SW 1271 (cell line): ENCODE measurements at regions not wholly inside any gene's neighbourhood (a gene's known extent, or its start where the extent isn't known, plus 50 kb on each side); places are given as distances from the start of the nearest gene placed in this dataset.

ENCODE experiments used
- DNase-seq, 2 experiments: peaks; one replicate each; lab custom pipeline; 2025; lab: John Stamatoyannopoulos, UW

DNA sequence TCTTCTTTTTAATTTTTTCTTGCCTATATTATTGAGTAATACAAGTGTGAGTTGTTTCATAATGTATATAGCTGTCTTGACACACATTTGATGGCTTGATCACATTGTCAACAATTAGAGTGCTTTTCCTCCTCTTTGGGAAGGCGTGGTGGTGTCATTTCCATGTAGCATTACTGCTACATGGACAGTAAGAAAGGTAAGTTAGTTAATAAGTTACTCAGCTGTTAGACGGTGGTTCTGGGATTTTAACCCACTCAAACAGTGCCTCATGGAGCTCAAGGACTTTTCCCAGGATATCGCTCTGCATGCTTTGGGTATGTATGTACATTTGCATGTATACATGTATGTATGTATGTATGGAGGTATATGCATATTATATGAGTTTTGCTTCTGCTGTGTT, 94.6 kb downstream of the HAPSTR1 start:
- no peak for DNase-seq

DNA sequence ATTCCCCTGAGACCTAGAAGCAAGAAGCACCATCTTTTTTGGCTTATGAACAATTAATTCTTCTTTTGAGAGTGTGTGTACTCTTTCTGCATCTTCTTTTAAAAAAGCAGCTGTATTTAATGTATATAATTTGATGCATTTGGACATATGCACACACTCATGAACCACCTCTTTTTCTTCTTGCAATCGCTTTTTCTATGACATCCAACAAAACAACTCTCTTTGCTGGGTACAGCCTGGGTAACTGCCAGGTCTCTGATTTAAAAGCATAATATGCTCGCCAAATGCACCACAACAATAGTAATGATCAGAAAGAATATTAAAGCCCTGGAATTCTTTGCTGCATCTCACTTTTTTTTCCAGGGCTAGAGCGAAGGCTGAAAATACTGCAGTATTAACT, 97.3 kb downstream of the HAPSTR1 start:
- DNase-seq, result no peak

DNA sequence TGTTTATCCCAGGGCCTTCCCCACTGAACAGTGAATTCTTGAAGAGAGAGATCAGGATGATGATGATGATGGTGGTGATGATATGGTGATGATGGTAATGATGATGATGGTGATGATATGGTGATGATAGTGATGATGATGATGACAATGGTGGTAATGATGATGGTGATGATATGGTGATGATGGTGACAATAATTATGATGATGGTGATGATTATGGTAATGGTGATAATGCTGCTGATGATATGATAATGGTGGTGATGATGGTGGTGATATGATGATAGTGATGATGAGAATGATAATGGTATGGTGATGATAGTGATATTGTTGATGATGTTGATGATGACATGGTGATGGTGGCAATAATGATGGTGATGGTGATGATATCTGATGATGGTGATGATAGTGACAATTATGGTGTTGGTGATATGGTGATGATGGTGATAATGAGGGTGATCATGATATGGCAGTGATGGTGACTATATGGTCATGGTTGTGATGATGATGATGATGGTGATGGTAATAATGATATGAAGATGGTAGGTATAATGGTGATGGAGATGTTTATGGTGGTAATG, 99.9 kb downstream of the HAPSTR1 start:
- no peak for DNase-seq

DNA sequence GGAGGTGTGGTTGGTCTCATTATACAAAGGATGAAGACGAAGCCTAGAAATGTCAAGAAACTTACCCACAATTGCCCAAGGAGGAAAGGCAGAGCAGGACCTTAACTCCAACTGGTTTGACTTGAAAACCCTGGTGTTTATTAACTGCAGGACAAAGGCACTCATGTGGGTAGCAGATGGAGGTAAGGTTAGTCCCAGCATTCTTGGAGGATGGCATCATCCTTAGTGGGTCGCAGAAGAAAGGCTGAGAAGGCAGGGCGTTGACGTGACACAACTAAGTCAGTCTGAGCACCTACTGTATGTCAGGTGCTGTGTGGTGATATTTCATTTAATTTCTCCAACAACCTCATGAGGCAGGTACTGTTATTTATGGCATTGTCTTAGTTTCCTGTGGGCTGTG, 101.3 kb downstream of the HAPSTR1 start:
- no peak for DNase-seq

DNA sequence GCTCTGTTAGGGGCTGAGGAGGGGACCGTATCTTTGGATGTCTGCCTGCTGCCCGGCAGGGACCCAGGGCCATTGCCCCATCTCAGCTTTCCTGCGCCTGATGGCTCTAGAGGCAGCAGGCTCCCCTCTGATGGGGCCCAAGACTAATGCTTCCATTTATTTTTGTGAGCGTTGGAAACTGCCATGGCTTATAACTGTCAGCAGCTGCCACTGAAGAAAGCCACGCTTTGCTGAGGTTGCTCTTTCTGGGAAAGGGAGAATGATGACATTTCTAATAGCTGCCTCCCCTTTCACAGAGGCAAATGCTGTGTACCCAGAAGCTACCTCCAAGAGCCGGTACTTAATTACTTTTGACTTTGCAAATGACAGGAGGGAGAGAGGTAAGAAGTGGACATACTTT, 103.8 kb downstream of the HAPSTR1 start:
- no peak for DNase-seq

DNA sequence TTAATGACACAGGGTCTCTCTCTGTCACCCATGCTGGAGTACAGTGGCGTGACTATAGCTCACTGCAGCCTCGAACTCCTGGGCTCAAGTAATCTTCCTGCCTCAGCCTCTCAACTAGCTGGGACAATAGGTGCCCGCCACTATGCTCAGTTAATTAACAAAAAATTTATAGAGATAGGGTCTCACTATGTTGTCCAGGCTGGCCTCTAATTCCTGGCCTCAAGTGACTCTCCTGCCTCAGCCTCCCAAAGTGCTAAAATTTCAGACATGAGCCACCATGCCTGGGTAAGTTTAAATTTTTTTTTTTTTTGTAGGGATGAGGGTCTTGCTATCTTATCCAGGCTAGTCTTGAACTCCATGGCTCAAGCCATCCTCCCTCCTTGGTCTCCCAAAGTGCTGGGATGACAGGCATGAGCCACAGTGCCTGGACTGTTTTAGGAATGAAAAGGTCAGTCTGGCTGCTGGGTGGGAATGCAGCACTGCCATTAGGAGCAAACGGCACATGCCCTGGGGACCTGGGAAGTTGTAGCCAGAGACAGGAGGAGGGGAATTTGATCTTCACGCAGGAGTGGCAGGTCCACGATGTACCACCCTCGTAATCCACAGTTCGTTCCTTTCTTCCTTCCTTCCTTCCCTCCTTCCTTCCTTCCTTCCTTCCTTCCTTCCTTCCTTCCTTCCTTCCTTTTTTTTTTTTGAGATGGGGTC, 106.7 kb downstream of the HAPSTR1 start:
- DNase-seq, result no peak

DNA sequence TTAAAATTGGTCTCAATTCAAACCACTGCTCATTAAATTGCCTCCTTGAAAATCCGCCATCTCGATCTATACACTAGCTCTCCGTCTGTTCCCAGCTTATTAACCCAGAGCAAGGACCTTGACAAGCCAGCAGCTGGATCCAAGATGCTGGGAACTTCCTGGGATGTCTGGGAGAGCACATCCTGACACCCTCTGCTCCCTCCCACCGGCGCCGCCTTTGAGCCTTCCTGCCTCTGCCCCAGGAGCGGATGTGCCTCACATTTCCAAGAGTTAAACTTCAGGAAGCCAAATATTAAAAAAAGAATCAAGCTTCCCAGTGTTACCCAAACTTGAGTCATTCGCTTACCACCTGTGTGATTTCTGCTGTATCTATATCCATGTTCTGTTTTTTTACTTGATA, 107.9 kb downstream of the HAPSTR1 start:
- no peak for DNase-seq

DNA sequence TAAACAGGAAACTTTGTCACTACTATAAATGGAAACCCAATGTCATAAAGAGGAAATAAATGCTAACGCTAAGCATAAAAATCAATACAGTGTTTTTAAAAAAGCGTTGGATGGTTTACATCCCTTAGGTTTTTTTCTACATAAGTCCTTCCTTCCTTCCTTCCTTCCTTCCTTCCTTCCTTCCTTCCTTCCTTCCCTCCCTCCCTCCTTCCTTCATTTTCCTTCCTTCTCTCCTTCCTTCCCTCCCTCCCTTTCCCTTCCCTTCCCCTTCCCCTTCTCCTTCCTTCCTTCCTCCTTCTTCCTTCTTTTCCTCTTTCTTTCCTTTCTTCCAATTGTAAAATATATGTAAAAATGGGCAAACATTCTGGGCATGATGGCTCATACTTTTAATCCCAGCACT, 108.3 kb downstream of the HAPSTR1 start:
- no peak for DNase-seq

DNA sequence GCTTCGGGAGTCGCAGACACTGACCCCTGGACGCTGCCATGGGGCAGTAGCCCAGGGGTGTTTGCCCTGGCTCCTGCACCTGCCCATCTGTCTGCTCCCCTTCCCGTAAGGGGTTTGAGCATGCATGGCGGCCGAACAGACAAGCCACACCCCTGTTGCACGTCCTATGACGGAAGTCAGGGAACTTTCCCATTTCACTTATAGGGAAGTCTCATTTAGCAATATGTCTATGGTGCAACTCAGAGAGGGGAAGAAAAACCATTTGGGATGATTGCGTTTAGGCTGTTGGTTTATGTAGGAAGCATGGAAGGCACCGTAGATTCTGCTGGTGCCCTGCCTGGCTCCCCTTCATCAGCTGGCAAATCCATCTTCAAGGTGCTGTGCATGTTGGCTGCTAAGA, 112.5 kb downstream of the HAPSTR1 start:
- DNase-seq, result no peak

DNA sequence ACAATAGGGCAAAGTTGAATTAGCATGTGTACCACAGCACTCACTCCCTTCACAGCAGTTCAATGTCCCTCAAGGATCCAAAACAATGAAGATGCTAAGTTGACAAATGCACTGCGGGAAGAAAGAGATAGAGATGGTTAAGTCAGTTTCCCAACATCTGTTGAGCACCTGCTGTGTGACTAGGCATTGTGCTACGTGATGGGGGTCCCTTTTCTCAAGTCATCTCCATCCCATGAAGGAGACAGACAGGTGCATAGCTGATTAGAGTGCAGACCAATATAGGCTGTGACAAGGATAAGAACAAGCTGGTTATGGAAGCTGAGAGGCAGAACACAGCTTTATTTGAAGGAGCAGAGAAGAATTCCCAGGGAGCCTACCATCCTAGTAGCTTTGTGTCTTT, 114.2 kb downstream of the HAPSTR1 start:
- no peak for DNase-seq

DNA sequence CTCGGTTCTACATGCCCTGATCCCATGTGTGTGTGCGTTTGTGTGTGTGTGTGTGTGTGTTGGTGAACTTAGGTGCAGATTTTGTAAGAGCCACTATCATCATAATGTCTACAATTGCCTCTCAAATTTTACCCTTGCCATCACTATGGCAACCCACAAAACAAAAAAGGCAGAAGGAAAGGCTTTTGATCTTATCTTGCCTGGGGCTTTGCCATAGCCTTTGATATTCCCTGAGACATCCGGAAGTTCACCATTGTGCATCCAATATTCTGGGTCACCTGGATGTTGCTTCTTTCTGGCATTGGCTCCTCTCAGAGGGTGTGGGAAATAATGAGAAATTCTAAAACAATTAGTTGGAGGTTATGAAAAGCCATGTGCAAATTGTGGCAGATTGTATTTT, 114.7 kb downstream of the HAPSTR1 start:
- DNase-seq, result no peak

DNA sequence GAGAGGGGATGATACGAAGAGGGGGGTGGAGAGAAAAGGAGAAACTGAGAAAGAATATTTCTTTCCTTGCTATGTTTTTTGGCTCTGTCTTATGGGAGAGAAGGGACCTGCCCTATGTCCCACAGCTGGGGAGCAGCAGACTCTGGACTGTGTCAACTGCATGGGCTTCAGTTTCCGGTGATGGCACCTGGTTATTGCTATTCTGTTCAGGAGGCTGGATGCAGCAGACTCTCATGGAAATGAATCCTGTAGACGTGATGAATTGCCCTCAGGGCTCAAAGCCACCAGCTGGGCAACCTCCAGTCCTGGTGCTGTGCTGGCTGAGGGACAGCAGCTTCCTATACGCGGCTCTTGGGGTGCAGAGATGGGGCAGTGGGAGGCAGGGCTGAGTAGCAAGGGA, 121.2 kb downstream of the HAPSTR1 start:
- no peak for DNase-seq

DNA sequence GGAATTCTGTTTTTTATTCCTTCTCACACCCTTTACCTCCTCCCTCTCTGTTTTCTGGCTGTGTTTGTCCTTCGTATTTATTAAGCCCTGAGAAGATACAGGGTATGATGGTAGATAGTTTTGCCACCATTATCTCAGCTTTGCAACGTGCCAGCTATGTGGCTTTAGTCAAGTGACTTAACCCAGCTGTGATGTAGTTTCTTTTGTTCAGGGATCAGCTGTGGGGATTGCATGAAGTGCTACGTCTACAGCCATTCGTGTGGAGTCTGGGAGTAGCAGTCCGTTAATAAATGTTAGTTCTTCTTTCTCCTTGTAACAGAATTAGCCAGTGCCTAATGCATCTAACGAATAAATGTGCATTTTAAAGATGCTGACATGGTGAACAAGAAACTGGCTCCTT, 128.4 kb downstream of the HAPSTR1 start:
- no peak for DNase-seq

DNA sequence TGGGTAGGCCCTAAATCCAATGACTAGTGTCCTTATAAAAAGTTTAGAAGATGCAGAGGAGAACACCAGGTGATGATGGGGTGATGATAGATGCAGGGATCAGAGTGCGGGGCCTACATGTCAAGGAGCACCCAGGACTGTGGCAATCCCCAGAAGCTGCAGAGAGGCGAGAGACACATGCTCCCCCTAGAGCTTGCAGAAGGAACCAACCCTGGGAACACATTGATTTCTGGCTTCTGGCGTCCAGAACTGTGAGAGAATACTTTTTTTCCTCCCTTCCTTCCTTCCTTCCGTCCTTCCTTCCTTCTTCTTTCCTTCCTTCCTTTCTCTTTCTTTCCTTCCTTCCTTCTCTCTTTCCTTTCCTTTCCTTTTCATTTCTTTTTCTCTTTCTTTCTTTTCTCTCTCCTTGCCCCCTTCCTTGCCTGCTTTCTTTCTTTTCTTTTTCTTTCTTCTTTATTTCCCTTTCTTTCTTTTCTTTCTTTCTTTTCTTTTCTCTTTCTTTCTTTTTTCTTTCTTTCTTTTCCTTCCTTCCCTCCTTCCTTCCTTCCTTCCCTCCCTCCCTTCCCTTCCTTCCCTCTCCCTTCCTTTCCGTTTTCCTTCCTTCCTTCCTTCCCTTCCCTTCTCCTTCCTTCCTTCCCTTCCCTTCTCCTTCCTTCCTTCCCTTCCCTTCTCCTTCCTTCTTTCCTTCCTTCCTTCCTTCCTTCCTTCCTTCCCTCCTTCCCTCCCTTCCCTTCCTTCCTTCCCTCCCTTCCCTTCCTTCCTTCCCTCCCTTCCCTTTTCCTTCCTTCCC, 134.3 kb downstream of the HAPSTR1 start:
- peak in 1 of 2 experiments; percentile 11 for DNase-seq

DNA sequence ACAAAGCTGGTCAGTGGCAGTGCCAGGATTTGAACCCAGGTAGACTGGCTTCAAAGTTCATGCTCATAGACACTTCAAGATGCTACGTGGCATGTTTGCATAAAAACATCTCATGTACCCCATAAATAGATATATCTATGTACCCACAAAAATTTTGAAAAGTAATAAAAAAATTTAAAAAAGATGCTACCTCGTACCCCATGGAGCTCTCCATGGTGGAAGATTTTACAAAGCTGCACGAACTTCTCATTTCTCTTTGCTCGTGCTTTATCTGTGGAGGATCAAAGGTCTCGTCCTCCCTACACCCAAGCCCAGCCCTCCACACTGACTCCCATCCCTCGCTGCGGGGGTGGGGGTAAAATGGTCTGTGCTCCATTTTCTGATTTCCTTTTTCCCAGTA, 135.5 kb downstream of the HAPSTR1 start:
- no peak for DNase-seq

DNA sequence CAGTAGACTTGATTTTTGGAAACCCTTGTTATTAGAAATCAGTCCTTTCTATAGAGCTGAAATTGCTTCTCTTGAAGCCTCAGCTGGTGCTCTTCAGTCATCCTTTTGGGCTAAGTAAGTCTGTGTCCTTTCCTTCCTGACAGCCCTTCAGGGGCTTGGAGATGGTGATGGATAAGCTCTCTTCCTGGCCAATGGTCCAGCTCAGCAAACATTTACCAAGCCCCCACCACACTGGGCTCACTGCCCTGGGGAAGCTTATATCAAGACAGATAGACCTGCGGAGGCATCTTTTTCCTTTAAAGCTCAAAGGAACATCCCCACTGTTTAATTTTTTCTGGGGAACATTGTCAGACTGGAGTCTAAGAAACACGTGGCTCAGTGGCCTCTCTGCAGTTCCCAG, 139.6 kb downstream of the HAPSTR1 start:
- no peak for DNase-seq

DNA sequence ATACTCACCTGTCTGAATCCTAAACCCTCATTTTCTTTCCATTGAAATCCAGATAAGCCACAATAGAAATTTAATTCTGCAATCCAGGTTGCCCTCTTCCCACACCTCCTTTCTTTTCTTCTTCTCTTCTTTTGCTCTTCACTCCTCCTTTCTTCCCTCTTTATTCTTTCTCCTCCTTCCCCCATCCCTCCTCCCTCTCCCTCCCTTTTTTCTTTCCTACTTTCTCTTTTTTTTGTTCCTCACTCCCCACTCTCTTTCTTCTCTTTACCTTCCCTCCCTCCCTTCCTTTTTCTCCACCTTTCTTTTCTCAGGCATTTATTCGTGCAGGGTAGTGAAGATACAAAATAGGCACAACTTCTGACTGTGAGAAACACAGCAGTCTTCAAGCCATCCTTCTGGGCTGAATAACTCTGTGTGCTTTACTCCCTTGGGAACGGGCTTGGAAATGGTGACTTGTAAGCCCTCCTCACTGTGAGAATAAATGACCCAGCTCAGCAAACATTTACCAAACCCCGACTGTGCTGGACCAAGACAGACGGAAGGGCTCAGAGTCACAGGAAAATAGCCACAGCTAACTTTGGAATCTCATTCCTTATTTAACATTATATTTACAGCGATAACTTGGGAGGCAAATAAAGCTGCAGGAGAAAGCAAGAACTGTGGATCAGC, 140.8 kb downstream of the HAPSTR1 start:
- no peak for DNase-seq

DNA sequence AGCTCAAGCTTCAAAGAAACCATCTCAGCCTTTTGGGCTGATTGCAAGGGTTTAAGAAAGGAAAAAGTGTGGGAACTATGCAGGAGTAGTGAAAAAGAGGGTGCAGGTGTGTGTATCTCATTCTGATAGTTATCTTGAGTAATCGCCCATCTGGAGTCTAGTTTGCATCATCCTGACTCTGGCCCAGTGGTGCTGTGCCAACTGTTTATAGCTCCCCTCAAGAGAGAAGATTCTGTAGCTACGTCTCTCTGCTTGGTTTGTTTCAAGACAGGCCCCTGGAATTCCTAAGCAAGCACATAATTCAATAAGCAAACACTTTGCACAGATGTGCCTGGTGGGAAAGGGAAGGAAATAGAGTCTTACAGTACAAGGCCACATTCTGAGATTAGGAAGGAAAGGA, 144.4 kb downstream of the HAPSTR1 start:
- DNase-seq, result no peak

DNA sequence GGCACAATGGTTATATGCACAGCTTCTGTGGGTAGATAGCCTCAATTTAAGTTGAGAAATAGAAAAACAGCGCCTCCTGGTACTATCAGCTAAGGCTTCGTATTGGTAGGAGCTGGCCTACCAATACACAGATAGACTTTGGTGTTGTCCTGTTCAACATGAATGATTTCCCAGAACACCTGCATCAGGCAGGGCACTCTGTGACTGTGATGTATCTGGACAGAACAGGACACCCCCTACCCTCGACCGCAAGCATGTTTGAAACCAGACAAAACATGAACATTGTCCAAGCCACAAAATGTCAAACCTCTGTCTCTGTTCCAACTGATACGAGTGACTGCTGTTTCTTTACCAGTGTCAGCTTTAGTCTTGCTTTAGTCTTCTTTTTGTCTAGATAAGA, 144.9 kb downstream of the HAPSTR1 start:
- no peak for DNase-seq

DNA sequence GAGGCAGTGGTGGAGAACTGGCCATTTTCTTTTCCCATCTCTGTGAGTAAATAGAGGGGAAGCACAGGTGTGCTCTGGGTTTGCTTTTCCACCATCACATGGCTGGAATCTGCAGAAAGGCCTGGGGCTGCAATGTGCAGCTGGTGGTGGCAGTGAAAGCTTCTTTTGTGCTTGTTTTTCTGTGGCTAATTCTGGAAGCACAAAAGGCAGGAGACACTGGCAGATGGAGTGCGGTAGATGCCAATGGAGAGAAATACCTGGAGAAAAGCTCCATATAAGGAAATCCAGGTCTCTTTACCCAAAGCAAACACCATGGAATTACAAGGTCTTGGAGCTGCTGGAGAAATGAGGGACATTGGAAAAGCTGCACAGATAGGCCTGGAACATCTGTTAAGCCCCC, 146.9 kb downstream of the HAPSTR1 start:
- no peak for DNase-seq

DNA sequence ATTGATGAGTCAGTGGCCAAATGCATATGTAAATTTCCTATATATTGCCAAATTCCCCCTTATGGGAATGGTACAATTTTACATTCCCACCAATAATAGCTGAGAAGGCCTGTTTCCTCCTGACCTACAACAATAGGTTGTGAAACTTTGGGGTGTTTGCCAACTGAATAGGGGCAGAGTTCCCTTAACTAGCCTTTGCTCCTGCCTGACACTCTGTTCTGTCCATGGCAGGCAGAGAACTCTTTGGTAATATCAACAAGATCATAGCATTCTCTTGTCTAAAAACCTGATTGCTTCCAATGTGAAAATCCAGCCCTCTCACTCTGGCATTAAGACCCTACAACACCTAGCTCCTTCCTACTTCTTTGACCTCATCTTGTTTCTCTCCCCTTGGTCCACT, 149.7 kb downstream of the HAPSTR1 start:
- DNase-seq, result no peak

DNA sequence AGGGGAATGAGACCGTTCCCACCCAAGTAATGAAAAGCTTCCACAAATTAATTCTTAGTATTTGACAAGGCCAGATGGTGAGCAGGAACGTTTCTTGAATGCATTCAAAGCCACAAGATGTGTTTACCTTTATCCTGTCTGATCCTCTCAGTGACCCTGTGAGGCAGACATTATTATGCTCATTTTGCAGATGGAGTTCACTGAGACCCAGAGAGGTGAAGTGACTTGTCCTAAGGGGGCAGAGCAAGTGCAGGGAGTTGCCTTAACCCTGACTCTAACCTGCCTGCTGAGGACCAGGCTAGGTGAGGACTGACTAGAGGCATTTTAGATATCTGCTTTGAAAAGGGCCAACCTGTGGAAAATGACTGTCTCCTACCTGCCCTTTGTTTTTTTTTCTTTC, 156.7 kb downstream of the HAPSTR1 start:
- DNase-seq, result no peak

DNA sequence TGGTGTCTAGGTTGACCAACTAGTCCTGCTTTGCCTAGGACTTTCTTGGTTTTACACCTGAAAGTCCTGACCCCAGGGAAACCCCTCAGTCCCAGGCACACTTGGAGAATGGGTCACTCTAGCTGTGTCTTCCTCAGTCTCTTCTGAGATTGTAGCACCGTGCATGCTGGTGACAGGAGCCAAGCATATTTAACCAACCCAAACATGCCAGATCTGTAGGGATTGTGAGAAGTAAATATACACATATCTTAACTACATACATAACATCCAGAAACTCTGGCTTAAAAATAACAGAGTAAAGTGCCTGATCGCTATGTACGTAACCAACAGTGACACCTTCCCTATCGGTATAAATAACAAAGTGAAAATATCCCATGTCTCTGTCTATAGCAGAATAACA, 158.1 kb downstream of the HAPSTR1 start:
- DNase-seq, result no peak
